Caco-2 (cell line): ENCODE measurements at regions not wholly inside any gene's neighbourhood (a gene's known extent, or its start where the extent isn't known, plus 50 kb on each side); places are given as distances from the start of the nearest gene placed in this dataset.

Experiments
- BruUV-seq: library from RNA; stranded (reverse); fragments of 400-500 nt; replicated peaks from 2 replicates; lab custom pipeline; 2021; lab: Mats Ljungman, UMichigan
- CTCF ChIA-PET: fragments of 300-600 bp; sonication (Branson Sonifier 250); formaldehyde crosslinking; loops from one replicate; lab custom pipeline; 2022; ENCODE audit warnings: antibody characterized with exemption; lab: Charles Lee
- POLR2A ChIA-PET: fragments of 300-600 bp; sonication (Branson Sonifier 250); formaldehyde crosslinking; loops from one replicate; lab custom pipeline; 2022; ENCODE audit warnings: antibody characterized with exemption; lab: Charles Lee
- DNase-seq, 2 experiments: peaks; one replicate each; pipeline versions ENCODE4 v3.0.0 to v3.0.0-alpha.2; 2020 to 2022
- H3K27me3 ChIP-seq: replicated peaks from 2 replicates; pipeline ENCODE4 v1.6.0; 2011; ENCODE audit warnings: low read length; ENCODE audit not compliant: control insufficient read depth, insufficient read depth
- H3K36me3 ChIP-seq: 2 replicates; pipeline ENCODE4 v1.5.1; 2011; ENCODE audit warnings: low read length; ENCODE audit not compliant: control insufficient read depth, insufficient read depth
- H3K4me1 ChIP-seq: fragments of 250-450 bp; sonication (Bioruptor Pico); 2 replicates; pipeline ENCODE4 v1.5.1; 2020; ENCODE audit warnings: mild to moderate bottlenecking
- H3K4me3 ChIP-seq: 2 replicates; pipeline ENCODE4 v1.5.1; 2011; ENCODE audit warnings: low read depth, mild to moderate bottlenecking, control low read depth, low read length
- H3K9me3 ChIP-seq: fragments of 250-450 bp; sonication (Bioruptor Pico); 2 replicates; pipeline ENCODE4 v1.5.1; 2020; ENCODE audit warnings: mild to moderate bottlenecking, moderate library complexity
- H3K27ac Mint-ChIP-seq: one replicate; pipeline ENCODE4 v1.8.0; 2022; ENCODE audit warnings: mixed read lengths; ENCODE audit not compliant: unreplicated experiment
- H3K27me3 Mint-ChIP-seq: one replicate; pipeline ENCODE4 v1.8.0; 2022; ENCODE audit warnings: mixed read lengths; ENCODE audit not compliant: insufficient read depth, unreplicated experiment
- H3K36me3 Mint-ChIP-seq: one replicate; pipeline ENCODE4 v1.8.0; 2022; ENCODE audit warnings: mild to moderate bottlenecking, mixed read lengths; ENCODE audit not compliant: insufficient read depth, unreplicated experiment
- H3K4me1 Mint-ChIP-seq: one replicate; pipeline ENCODE4 v1.8.0; 2022; ENCODE audit warnings: low read depth, mixed read lengths; ENCODE audit not compliant: unreplicated experiment
- H3K4me3 Mint-ChIP-seq: one replicate; pipeline ENCODE4 v1.8.0; 2022; ENCODE audit warnings: mild to moderate bottlenecking, moderate library complexity, mixed read lengths; ENCODE audit not compliant: unreplicated experiment
- H3K9me3 Mint-ChIP-seq: one replicate; pipeline ENCODE4 v1.8.0; 2022; ENCODE audit warnings: mixed read lengths; ENCODE audit not compliant: unreplicated experiment
- CTCF ChIP-seq, 2 experiments: fragments of 200-600 bp in 1 of 2; IDR thresholded peaks; 1 replicate in 1 of 2; 2 replicates in 1 of 2; pipeline versions ENCODE4 v1.5.1 to v1.8.0; 2011 to 2022; ENCODE audit warnings: antibody characterized with exemption in 1 of 2, control low read depth in 1 of 2, inconsistent platforms in 1 of 2, low read depth in 1 of 2, low read length in 1 of 2, mild to moderate bottlenecking in 1 of 2, moderate library complexity in 1 of 2; ENCODE audit not compliant: insufficient read depth in 1 of 2, severe bottlenecking in 1 of 2, unreplicated experiment in 1 of 2
- intact Hi-C: fragments of 100-400 bp; cut with micrococcal nuclease; formaldehyde crosslinking; loops from one replicate; pipeline ENCODE4 v1.10.0; 2022; ENCODE audit not compliant: unreplicated experiment

GRCh38 chr13:30044932-30045331, 194.5 kb upstream of the UBL3 start:
- no peaks in the 10 kb centered on the region for H3K9me3 ChIP-seq
- no peak for TF ChIP-seq CTCF (IDR thresholded peaks at IDR 0.05; ENCODE audit: insufficient read depth in 1 of 2, low read depth in 1 of 2, low read length in 1 of 2, severe bottlenecking in 1 of 2, unreplicated experiment in 1 of 2)
- H3K4me1 ChIP-seq, result peaks cover 19% of the 10 kb centered on the region
- H3K27me3 Mint-ChIP-seq, result no peaks in the 10 kb centered on the region
- H3K9me3 Mint-ChIP-seq, result peaks cover 10% of the 10 kb centered on the region
- intact Hi-C loops, result no loop called here
- POLR2A ChIA-PET, result no interaction called here
- H3K4me3 Mint-ChIP-seq, result no peak overlapping the region
- no peaks in the 10 kb centered on the region for H3K36me3 Mint-ChIP-seq
- H3K36me3 ChIP-seq, result no peaks in the 10 kb centered on the region
- CTCF ChIA-PET, result no interaction called here
- BruUV-seq, result no TSS peak
- no peaks in the 10 kb centered on the region for H3K27me3 ChIP-seq
- H3K4me1 Mint-ChIP-seq, result peaks cover 13% of the 10 kb centered on the region
- no peak for DNase-seq
- H3K4me3 ChIP-seq, result no peak overlapping the region
- no peak overlapping the region for H3K27ac Mint-ChIP-seq

GRCh38 chr13:30043631-30043925, 193.2 kb upstream of the UBL3 start:
- POLR2A ChIA-PET, result no interaction called here
- no peak overlapping the region for H3K4me3 ChIP-seq

GRCh38 chr13:30042891-30043630, 192.6 kb upstream of the UBL3 start:
- Mint-ChIP-seq H3K4me3 (no peak overlapping the region), H3K36me3 (peaks cover 5% of the 10 kb centered on the region), H3K4me1 (peaks cover 13% of the 10 kb centered on the region), H3K9me3 (no peaks in the 10 kb centered on the region), H3K27ac (no peak overlapping the region), H3K27me3 (no peaks in the 10 kb centered on the region)
- BruUV-seq, result no TSS peak
- no peaks in the 10 kb centered on the region for H3K9me3 ChIP-seq
- POLR2A ChIA-PET, result no interaction called here
- no peaks in the 10 kb centered on the region for H3K27me3 ChIP-seq
- no peak overlapping the region for H3K4me3 ChIP-seq
- intact Hi-C loops, result no loop called here
- no peaks in the 10 kb centered on the region for H3K36me3 ChIP-seq
- no peak for DNase-seq
- no peak for TF ChIP-seq CTCF (IDR thresholded peaks at IDR 0.05; ENCODE audit: insufficient read depth in 1 of 2, low read depth in 1 of 2, low read length in 1 of 2, severe bottlenecking in 1 of 2, unreplicated experiment in 1 of 2)
- peaks cover 16% of the 10 kb centered on the region for H3K4me1 ChIP-seq
- CTCF ChIA-PET, result no interaction called here

More at GRCh38 chr13:30043631-30043925, 193.2 kb upstream of the UBL3 start:
- H3K27me3 ChIP-seq, result no peaks in the 10 kb centered on the region
- Mint-ChIP-seq H3K4me3 (no peak overlapping the region), H3K9me3 (peaks cover 1% of the 10 kb centered on the region), H3K27ac (no peak overlapping the region), H3K27me3 (no peaks in the 10 kb centered on the region), H3K4me1 (peaks cover 13% of the 10 kb centered on the region), H3K36me3 (peaks cover under 1% of the 10 kb centered on the region)
- DNase-seq, result no peak
- CTCF ChIA-PET, result no interaction called here
- H3K36me3 ChIP-seq, result no peaks in the 10 kb centered on the region
- H3K9me3 ChIP-seq, result no peaks in the 10 kb centered on the region
- BruUV-seq, result no TSS peak
- peaks cover 19% of the 10 kb centered on the region for H3K4me1 ChIP-seq
- intact Hi-C loops, result no loop called here
- no peak for TF ChIP-seq CTCF (IDR thresholded peaks at IDR 0.05; ENCODE audit: insufficient read depth in 1 of 2, low read depth in 1 of 2, low read length in 1 of 2, severe bottlenecking in 1 of 2, unreplicated experiment in 1 of 2)
